NCI-H460 (cell line): ENCODE measurements at regions not wholly inside any gene's neighbourhood (a gene's known extent, or its start where the extent isn't known, plus 50 kb on each side); places are given as distances from the start of the nearest gene placed in this dataset.
"Not testable (repeated sequence)": the region's sequence is repeated elsewhere in the genome, so short reads cannot be mapped to it uniquely, and the experiment has no call there.

ENCODE experiments used
- DNase-seq: peaks from one replicate; pipeline ENCODE4 v3.0.0-alpha.2; 2016; ENCODE audit warnings: low read depth; ENCODE audit errors: extremely low read depth

DNA sequence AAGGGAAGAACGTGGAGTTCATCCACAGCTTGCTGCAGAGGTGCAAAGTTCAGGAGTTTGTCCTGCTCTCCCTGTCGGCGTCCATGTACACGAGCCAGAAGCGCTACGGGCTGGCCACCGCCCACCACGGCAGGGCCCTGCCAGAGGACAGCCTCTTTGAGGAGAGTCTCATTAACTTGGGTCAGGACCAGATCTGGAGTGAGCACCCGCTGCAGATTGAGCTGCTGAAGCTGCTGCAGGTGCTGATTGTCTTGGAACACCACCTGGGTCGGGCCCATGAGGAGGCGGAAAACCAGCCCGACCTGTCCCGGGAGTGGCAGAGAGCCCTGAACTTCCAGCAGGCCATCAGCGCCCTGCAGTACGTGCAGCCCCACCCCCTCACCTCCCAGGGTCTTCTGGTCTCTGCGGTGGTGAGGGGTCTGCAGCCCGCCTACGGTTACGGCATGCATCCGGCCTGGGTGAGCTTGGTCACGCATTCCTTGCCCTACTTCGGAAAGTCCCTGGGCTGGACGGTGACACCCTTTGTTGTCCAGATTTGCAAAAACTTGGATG is 73.8 kb upstream of the MORC3 start:
- DNase-seq, result no peak

GRCh38 chr21:36247316-36248010 is 72.5 kb upstream of the MORC3 start:
- no peak for DNase-seq

- DNase-seq, result no peak
These were observed 70.2 kb upstream of the MORC3 start for GRCh38 chr21:36249576-36250422.

- no peak for DNase-seq
These were observed 69.4 kb upstream of the MORC3 start for GRCh38 chr21:36250423-36251075.

DNA sequence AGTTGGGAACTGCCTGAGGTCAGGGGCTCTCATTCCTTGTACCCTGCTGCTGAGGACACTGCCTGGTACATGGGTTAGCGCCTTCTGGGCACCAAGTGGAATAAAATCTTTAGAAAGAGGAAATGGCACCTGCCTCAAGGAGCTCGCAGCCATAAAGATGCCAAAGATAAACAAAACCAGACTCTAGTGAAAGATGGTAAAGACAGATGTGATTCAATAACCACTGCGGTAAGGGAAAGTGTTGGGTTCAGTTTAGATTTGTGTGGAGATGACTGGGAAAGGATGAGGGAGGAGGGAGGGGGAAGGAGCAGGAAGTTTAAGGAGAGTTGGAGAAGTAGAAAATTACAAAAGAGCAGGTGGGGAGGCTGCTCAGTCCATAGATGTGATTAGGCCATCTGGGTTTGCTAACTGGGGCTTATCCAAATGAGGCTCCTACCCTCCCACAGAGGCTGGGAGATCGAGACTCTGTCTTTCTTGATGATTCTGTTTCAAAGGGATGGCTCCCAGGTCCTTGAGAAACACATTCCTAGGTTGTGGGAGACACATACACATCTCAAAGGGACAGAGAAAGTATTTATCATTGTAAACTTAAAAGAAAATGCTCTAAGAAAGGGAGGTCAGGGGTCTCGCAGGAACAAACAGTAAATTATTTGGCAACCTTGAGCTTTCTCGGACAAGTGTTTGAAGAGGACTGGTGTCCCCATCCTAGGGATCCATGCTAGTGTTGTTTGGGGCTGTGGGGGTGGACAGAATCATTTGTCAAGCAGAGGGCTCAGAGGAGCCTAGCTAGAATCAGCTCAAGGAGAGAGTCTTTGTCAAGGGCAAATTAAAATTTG is 65.7 kb upstream of the MORC3 start:
- no peak for DNase-seq

GRCh38 chr21:36255663-36256062 is 64.3 kb upstream of the MORC3 start:
- DNase-seq, result no peak

GRCh38 chr21:36257657-36258056 is 62.3 kb upstream of the MORC3 start:
- no peak for DNase-seq

- DNase-seq, result peak; percentile 41
These were observed 59.8 kb upstream of the MORC3 start for GRCh38 chr21:36260030-36260787.

DNA sequence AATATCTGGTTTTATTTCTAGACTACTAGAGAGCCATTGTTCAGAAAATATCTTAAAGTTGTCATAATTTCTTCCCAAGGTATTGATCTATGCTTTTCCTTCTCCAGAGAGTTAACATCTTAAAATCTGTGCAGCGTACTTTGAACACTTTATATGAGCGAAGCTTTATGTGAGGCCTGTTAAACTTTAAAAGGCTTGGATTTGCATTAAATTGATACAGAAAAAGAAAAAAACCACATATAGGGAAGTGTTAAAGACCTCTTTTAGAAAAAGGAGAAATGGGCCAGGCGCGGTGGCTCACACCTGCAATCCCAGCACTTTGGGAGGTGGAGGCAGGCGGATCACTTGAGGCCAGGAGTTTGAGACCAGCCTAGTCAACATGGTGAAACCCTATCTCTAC is 59.2 kb upstream of the MORC3 start:
- DNase-seq, result no peak

GRCh38 chr21:36261459-36261858 is 58.5 kb upstream of the MORC3 start:
- DNase-seq, result no peak

- no peak for DNase-seq
These were observed 56.2 kb upstream of the MORC3 start for GRCh38 chr21:36263797-36264196.

- DNase-seq, result no peak
These were observed 54.6 kb upstream of the MORC3 start for GRCh38 chr21:36265431-36265830.

DNA sequence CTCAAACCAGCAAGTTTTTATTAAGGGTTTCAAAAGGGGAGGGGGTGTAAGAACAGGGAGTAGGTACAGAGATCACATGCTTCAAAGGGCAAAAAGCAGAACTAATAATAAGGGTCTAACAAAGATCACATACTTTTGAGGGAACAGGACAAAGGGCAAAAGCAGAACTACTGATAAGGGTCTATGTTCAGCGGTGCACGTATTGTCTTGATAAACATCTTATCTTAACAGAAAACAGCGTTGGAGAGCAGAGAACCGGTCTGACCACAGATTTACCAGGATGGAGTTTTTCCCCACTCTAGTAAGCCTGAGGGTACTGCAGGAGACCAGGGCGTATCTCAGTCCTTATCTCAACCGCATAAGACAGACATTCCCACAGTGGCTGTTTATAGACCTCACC is 52.2 kb upstream of the MORC3 start:
- not testable (repeated sequence) for DNase-seq

- DNase-seq, result not testable (repeated sequence)
These were observed 51.7 kb upstream of the MORC3 start for GRCh38 chr21:36268264-36268663.
